K562 (cell line): ENCODE measurements at regions not wholly inside any gene's neighbourhood (a gene's known extent, or its start where the extent isn't known, plus 50 kb on each side); places are given as distances from the start of the nearest gene placed in this dataset.

Experiments
- ATAC-seq: fragments of 200-7000 bp; cut with Tn5 transposase; 3 replicates; pipeline ENCODE4 v1.9.1; 2020; ENCODE audit warnings: moderate library complexity
- BruUV-seq: library from RNA; stranded (reverse); fragments of 400-500 nt; replicated peaks from 2 replicates; lab custom pipeline; 2021; lab: Mats Ljungman, UMichigan
- CTCF ChIA-PET: fragments of 300-600 bp; formaldehyde crosslinking; extraction: SDS; loops from one replicate; lab custom pipeline; 2021; ENCODE audit warnings: low intra/inter-chr PET ratio; lab: Yijun Ruan, JAX
- POLR2A ChIA-PET: fragments of 300-600, 350-650 bp; sonication (Branson Sonifier 250); formaldehyde crosslinking; extraction: SDS; loops from one replicate; lab custom pipeline; 2021; ENCODE audit warnings: antibody characterized with exemption, inconsistent platforms; lab: Yijun Ruan, JAX
- DNase-seq, 4 experiments: peaks; one replicate each; pipeline versions ENCODE4 v3.0.0 to v3.0.0-alpha.2; 2011 to 2018; ENCODE audit warnings: low spot score in 3 of 4, mixed read lengths in 3 of 4; ENCODE audit errors: extremely low read depth in 1 of 4
- FAIRE-seq: peaks from 2 replicates; lab custom pipeline; 2011; peaks lifted over from hg19 to GRCh38; lab: Jason Lieb, UNC
- H2AFZ ChIP-seq: 2 replicates; pipeline ENCODE4 v1.6.0; 2011; ENCODE audit warnings: low read depth, low read length, control low read depth, inconsistent platforms
- H3K27ac ChIP-seq: fragments of 200-600 bp; 3 replicates; pipeline ENCODE4 v1.8.0; 2011; ENCODE audit warnings: low read depth, mild to moderate bottlenecking, control low read depth, inconsistent platforms, low read length, moderate library complexity, mixed read lengths; ENCODE audit errors: extremely low read depth
- H3K27me3 ChIP-seq, 2 experiments: fragments of 300-600 bp in 1 of 2; 2 replicates in 1 of 2; 3 replicates in 1 of 2; pipeline versions ENCODE4 v1.6.0 to v1.8.0; 2011; ENCODE audit warnings: inconsistent platforms in 2 of 2, low read length in 2 of 2, mild to moderate bottlenecking in 1 of 2, mixed read lengths in 1 of 2, moderate library complexity in 1 of 2; ENCODE audit not compliant: control insufficient read depth in 2 of 2, insufficient read depth in 2 of 2
- H3K36me3 ChIP-seq: fragments of 300-600 bp; 3 replicates; pipeline ENCODE4 v1.8.0; 2011; ENCODE audit warnings: mild to moderate bottlenecking, low read length, inconsistent platforms; ENCODE audit not compliant: control insufficient read depth, insufficient read depth
- H3K4me1 ChIP-seq, 2 experiments: fragments of 200-600 bp in 1 of 2; replicated peaks in 1 of 2; 2 replicates in 1 of 2; 3 replicates in 1 of 2; pipeline versions ENCODE4 v1.5.1 to v1.8.0; 2011; ENCODE audit warnings: inconsistent platforms in 2 of 2, low read length in 2 of 2, mild to moderate bottlenecking in 1 of 2, mixed read lengths in 1 of 2, moderate library complexity in 1 of 2; ENCODE audit not compliant: control insufficient read depth in 2 of 2, insufficient read depth in 2 of 2
- H3K4me2 ChIP-seq: 2 replicates; pipeline ENCODE4 v1.6.1; 2011; ENCODE audit warnings: low read length, control low read depth, inconsistent platforms, mixed read lengths; ENCODE audit not compliant: insufficient read depth
- H3K4me3 ChIP-seq: fragments of 200-600 bp; sonication (generic), shearing (Covaris generic); 2 replicates; pipeline ENCODE4 v1.5.1; 2016; ENCODE audit warnings: control low read depth, inconsistent platforms
- H3K79me2 ChIP-seq: fragments of 200-600 bp; 3 replicates; pipeline ENCODE4 v1.8.0; 2011; ENCODE audit warnings: low read length, inconsistent platforms; ENCODE audit not compliant: control insufficient read depth, insufficient read depth
- H3K9ac ChIP-seq, 2 experiments: 2 replicates each; pipeline versions ENCODE4 v1.6.0 to v1.6.1; 2011; ENCODE audit warnings: low read depth in 2 of 2, low read length in 2 of 2, control low read depth in 1 of 2, inconsistent platforms in 1 of 2, mild to moderate bottlenecking in 1 of 2, mixed read lengths in 1 of 2; ENCODE audit not compliant: insufficient read depth in 1 of 2
- H3K9me1 ChIP-seq: one replicate; pipeline ENCODE4 v1.6.0; 2011; ENCODE audit warnings: inconsistent platforms, mild to moderate bottlenecking, low read length, moderate library complexity; ENCODE audit not compliant: control insufficient read depth, insufficient read depth
- H3K9me3 ChIP-seq: replicated peaks from 2 replicates; pipeline ENCODE4 v1.5.1; 2011; ENCODE audit warnings: low read depth, low read length, inconsistent platforms; ENCODE audit not compliant: control insufficient read depth, insufficient read depth
- H4K20me1 ChIP-seq: replicated peaks from 2 replicates; pipeline ENCODE4 v1.6.1; 2011; ENCODE audit warnings: low read length, inconsistent platforms, mixed read lengths; ENCODE audit not compliant: control insufficient read depth, insufficient read depth
- ARID2 ChIP-seq: fragments of 450-650 bp; IDR thresholded peaks from 2 replicates; pipeline ENCODE4 v1.6.1; 2017; ENCODE audit warnings: antibody characterized with exemption, mild to moderate bottlenecking
- ATF1 ChIP-seq, 2 experiments: fragments of 450-650 bp in 1 of 2; IDR thresholded peaks; 2 replicates each; pipeline ENCODE4 v1.6.1; 2016; ENCODE audit warnings: missing compliant biosample characterization in 1 of 2, missing genetic modification characterization in 1 of 2
- KLF6 ChIP-seq: fragments of 250-450 bp; sonication (Bioruptor Pico); IDR thresholded peaks from 2 replicates; pipeline ENCODE4 v1.4.0; 2020; ENCODE audit warnings: mild to moderate bottlenecking, moderate library complexity, borderline replicate concordance
- MAZ ChIP-seq, 2 experiments: fragments of 450-650 bp in 1 of 2; sonication (generic) in 1 of 2; formaldehyde crosslinking; IDR thresholded peaks in 1 of 2; conservative IDR thresholded peaks in 1 of 2; 2 replicates each; pipeline versions ENCODE4 v1.4.0 to v1.5.0; 2020; ENCODE audit warnings: mild to moderate bottlenecking in 1 of 2, missing genetic modification reagents in 1 of 2
- MBD2 ChIP-seq: sonication (generic); IDR thresholded peaks from 2 replicates; pipeline ENCODE4 v1.6.1; 2016; ENCODE audit warnings: low read depth, borderline replicate concordance
- NBN ChIP-seq: fragments of 450-650 bp; IDR thresholded peaks from 2 replicates; pipeline ENCODE4 v1.6.1; 2016; ENCODE audit warnings: low read depth, mild to moderate bottlenecking
- OTX1 ChIP-seq: fragments of 450-650 bp; formaldehyde crosslinking; IDR thresholded peaks from 2 replicates; pipeline ENCODE4 v1.4.0; 2022; ENCODE audit warnings: mild to moderate bottlenecking
- PHF8 ChIP-seq: fragments of 200-600 bp; sonication (generic); IDR thresholded peaks from 2 replicates; pipeline ENCODE4 v1.6.1; 2012; ENCODE audit warnings: mixed run types, mild to moderate bottlenecking, inconsistent platforms, low read length, moderate library complexity, borderline replicate concordance
- SMAD2 ChIP-seq: fragments of 150-350 bp; IDR thresholded peaks from 2 replicates; pipeline ENCODE4 v1.6.1; 2014; ENCODE audit warnings: low read depth, mild to moderate bottlenecking, low read length
- TEAD4 ChIP-seq, 2 experiments: sonication (generic) in 1 of 2; formaldehyde crosslinking in 1 of 2; IDR thresholded peaks; 2 replicates each; pipeline versions ENCODE4 v1.6.1 to v1.8.0; 2012 to 2022; ENCODE audit warnings: borderline replicate concordance in 1 of 2, inconsistent platforms in 1 of 2, low read length in 1 of 2, mild to moderate bottlenecking in 1 of 2, missing genetic modification reagents in 1 of 2
- ZC3H4 ChIP-seq: sonication (generic); formaldehyde crosslinking; IDR thresholded peaks from 2 replicates; pipeline ENCODE4 v1.9.0; 2021; ENCODE audit warnings: missing genetic modification reagents, borderline replicate concordance
- ZNF311 ChIP-seq: fragments of 250-450 bp; sonication (Bioruptor Pico); IDR thresholded peaks from 2 replicates; pipeline ENCODE4 v1.4.0; 2020; ENCODE audit warnings: mild to moderate bottlenecking, moderate library complexity
- ZSCAN32 ChIP-seq: fragments of 450-650 bp; formaldehyde crosslinking; IDR thresholded peaks from 2 replicates; pipeline ENCODE4 v1.4.0; 2020; ENCODE audit warnings: mild to moderate bottlenecking, moderate library complexity
- WGBS: fragments of 100-300 bp; shearing (Covaris generic); methylation state at CpG from one replicate; pipeline ENCODE4 v1.1.6; 2016; ENCODE audit warnings: low coverage, mixed read lengths; ENCODE audit not compliant: insufficient coverage; ENCODE audit errors: missing lambda C conversion rate; 5-methylcytosine and 5-hydroxymethylcytosine counted together
- in situ Hi-C: fragments of 300-500 bp; cut with MboI; formaldehyde crosslinking; loops from 4 replicates; pipeline ENCODE4 v1.15.0; 2018; ENCODE audit warnings: inconsistent platforms, mixed read lengths
- intact Hi-C: fragments of 100-400 bp; cut with micrococcal nuclease; formaldehyde crosslinking; loops from 2 replicates; pipeline ENCODE4 v1.14.2; 2022
- TF ChIP-seq, protein P1 (sequence below): fragments of 450-650 bp; formaldehyde crosslinking; IDR thresholded peaks from 2 replicates; pipeline ENCODE4 v1.4.0; 2022; ENCODE audit warnings: missing genetic modification characterization
- TF ChIP-seq, protein P2 (sequence below), 2 experiments: fragments of 450-650 bp in 1 of 2; sonication (generic) in 1 of 2; formaldehyde crosslinking in 1 of 2; IDR thresholded peaks in 1 of 2; conservative IDR thresholded peaks in 1 of 2; 2 replicates each; pipeline versions ENCODE4 v1.6.1 to v1.8.1; 2016 to 2023; ENCODE audit warnings: mild to moderate bottlenecking in 2 of 2, moderate library complexity in 2 of 2, inconsistent platforms in 1 of 2, missing genetic modification reagents in 1 of 2

DNA sequence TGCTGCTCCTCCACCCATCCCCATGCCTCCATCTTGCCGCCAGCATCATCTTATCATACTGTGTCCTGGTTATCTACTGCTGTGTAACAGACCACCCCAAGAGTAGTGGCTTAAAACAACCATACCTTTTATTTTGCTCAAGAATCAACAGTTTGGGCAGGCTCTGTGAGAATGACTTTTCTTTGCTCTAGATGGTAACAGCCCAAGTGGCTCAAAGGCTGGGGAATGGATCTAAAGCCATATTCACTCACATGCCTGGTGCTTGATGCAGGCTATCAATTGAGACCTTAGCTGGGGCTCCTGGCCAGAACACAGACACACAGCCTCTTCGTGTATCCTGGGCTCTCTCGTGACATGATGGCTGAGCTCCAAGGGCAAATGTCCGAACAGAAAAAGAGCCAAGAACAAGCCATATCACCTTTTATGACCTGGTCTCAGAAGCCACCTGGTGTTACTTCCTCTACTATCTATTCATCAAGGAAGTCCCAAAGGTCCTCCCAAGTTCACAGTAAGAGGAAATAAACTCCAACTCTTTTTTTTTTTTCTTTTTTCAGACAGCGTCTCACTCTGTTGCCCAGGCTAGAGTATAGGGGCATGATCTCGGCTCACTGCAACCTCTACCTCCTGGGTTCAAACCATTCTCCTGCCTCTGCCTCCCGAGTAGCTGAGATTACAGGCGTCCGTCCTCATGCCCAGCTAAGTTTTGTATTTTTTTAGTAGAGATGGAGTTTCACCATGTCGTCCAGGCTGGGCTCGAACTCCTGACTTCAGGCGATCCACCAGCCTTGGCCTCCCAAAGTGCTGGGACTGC, 159.3 kb upstream of the JARID2 start:
- Histone ChIP-seq H2AFZ (peak overlapping the region; percentile 80), H3K9ac (peak overlapping the region; percentile 81 to 91; a peak in 3 of 4 replicates), H3K27ac (peak overlapping the region; percentile 96), H3K36me3 (peaks cover 9% of the 10 kb centered on the region; the same call in 1 of the 3 replicates), H3K27me3 (no peaks in the 10 kb centered on the region; a peak in 1 of 5 replicates), H3K4me1 (peaks cover 36 to 54% of the 10 kb centered on the region in 2 experiments), H3K9me1 (no peaks in the 10 kb centered on the region), H3K9me3 (no peaks in the 10 kb centered on the region), H3K4me3 (peak overlapping the region; percentile 12), H3K4me2 (peak overlapping the region; percentile 96), H3K79me2 (peaks cover 57% of the 10 kb centered on the region), H4K20me1 (no peaks in the 10 kb centered on the region)
- in situ Hi-C loops (no loop called here), intact Hi-C loops (loop anchor here (5.0 to 10.0 kb wide), 3 partner anchors 222 to 541 kb away; no protein-coding TSS in a partner anchor)
- 12% methylated on average over 12 of the region's 12 CpGs for WGBS
- DNase-seq (peak in 2 of 4 experiments; percentile 41 to 81), ATAC-seq (peak; percentile 4), FAIRE-seq (peak; percentile 72)
- ChIA-PET CTCF (interaction anchor here (0.6 kb wide), 1 partner anchor 365 kb away, joined by 3 read pairs; no protein-coding TSS in a partner anchor), POLR2A (interaction anchor here (0.6 to 2.2 kb wide), 9 partner anchors 9 to 1174 kb away, joined by 3 to 7 read pairs (median 4); no protein-coding TSS in a partner anchor)
- BruUV-seq: no TSS peak
- TF ChIP-seq ARID2 (0 out of 2 replicates have a peak, but pooled peaks have one; percentile 18), OTX1 (peak; percentile 52; the same call in 1 of the 2 replicates), TEAD4 (IDR thresholded peaks at IDR 0.05; ENCODE audit: low read length) (peak; percentile 49), TEAD4 (CRISPR knock-in tag; IDR thresholded peaks at IDR 0.05; ENCODE audit: borderline replicate concordance) (no peak), MAZ (CRISPR knock-in tag; conservative IDR thresholded peaks at IDR 0.05 in 1 of 2, IDR thresholded peaks at IDR 0.05 in 1 of 2) (0 out of 4 replicates have a peak, but pooled peaks of 1 of the 2 experiments have one; percentile 26), ATF1 (CRISPR knock-in tag; IDR thresholded peaks at IDR 0.05) (no peak), ATF1 (tag; IDR thresholded peaks at IDR 0.05) (peak; percentile 47; the same call in 1 of the 2 replicates), ZSCAN32 (CRISPR knock-in tag) (no peak), NBN (peak; percentile 71; the same call in 1 of the 2 replicates), SMAD2 (no peak), KLF6 (CRISPR knock-in tag) (peak; percentile 49; the same call in 1 of the 2 replicates), MBD2 (no peak), ZNF311 (CRISPR knock-in tag) (0 out of 2 replicates have a peak, but pooled peaks have one; percentile 9), PHF8 (no peak), ZC3H4 (CRISPR knock-in tag) (no peak)
- TF ChIP-seq, protein P1, sequence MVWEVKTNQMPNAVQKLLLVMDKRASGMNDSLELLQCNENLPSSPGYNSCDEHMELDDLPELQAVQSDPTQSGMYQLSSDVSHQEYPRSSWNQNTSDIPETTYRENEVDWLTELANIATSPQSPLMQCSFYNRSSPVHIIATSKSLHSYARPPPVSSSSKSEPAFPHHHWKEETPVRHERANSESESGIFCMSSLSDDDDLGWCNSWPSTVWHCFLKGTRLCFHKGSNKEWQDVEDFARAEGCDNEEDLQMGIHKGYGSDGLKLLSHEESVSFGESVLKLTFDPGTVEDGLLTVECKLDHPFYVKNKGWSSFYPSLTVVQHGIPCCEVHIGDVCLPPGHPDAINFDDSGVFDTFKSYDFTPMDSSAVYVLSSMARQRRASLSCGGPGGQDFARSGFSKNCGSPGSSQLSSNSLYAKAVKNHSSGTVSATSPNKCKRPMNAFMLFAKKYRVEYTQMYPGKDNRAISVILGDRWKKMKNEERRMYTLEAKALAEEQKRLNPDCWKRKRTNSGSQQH (CRISPR knock-in tag): 0 out of 2 replicates have a peak, but pooled peaks have one; percentile 39
- TF ChIP-seq, protein P2, sequence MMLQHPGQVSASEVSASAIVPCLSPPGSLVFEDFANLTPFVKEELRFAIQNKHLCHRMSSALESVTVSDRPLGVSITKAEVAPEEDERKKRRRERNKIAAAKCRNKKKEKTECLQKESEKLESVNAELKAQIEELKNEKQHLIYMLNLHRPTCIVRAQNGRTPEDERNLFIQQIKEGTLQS (IDR thresholded peaks at IDR 0.05): no peak
- TF ChIP-seq, protein P2 (CRISPR knock-in tag; conservative IDR thresholded peaks at IDR 0.05): no peak
